Mesenchymal stem cell (in vitro differentiated cells and primary cell): ENCODE measurements at regions not wholly inside any gene's neighbourhood (a gene's known extent, or its start where the extent isn't known, plus 50 kb on each side); places are given as distances from the start of the nearest gene placed in this dataset. TPM values are rescaled to one million over a fixed set of nuclear protein-coding genes. Genes with fewer than 3 reads are reported as not detected.

Source experiments
- DNase-seq: peaks from one replicate; pipeline ENCODE4 v3.0.0-alpha.2; 2013
- H2AFZ ChIP-seq: one replicate; pipeline ENCODE4 v1.6.1; 2013; ENCODE audit warnings: low read depth, mild to moderate bottlenecking, control low read depth, inconsistent platforms, low read length, moderate library complexity
- H2AK5ac ChIP-seq: 2 replicates; pipeline ENCODE4 v1.6.1; 2013; ENCODE audit warnings: low read length, moderate library complexity, mild to moderate bottlenecking, inconsistent platforms; ENCODE audit not compliant: severe bottlenecking
- H2BK120ac ChIP-seq: one replicate; pipeline ENCODE4 v1.6.1; 2013; ENCODE audit warnings: low read depth, mild to moderate bottlenecking, inconsistent platforms, low read length, moderate library complexity
- H2BK12ac ChIP-seq, 2 experiments: one replicate each; pipeline ENCODE4 v1.6.1; 2013; ENCODE audit warnings: inconsistent platforms in 2 of 2, low read length in 2 of 2, mild to moderate bottlenecking in 2 of 2, moderate library complexity in 2 of 2, control low read depth in 1 of 2
- H2BK15ac ChIP-seq: one replicate; pipeline ENCODE4 v1.6.1; 2013; ENCODE audit warnings: mild to moderate bottlenecking, low read depth, inconsistent platforms; ENCODE audit not compliant: poor library complexity, severe bottlenecking
- H2BK5ac ChIP-seq: 2 replicates; pipeline ENCODE4 v1.6.1; 2013; ENCODE audit warnings: low read depth, mild to moderate bottlenecking, low read length, control low read depth, inconsistent platforms; ENCODE audit not compliant: poor library complexity, severe bottlenecking
- H3K14ac ChIP-seq, 2 experiments: one replicate each; pipeline ENCODE4 v1.6.1; 2013; ENCODE audit warnings: inconsistent platforms in 2 of 2, low read length in 2 of 2, control low read depth in 1 of 2, mild to moderate bottlenecking in 1 of 2, moderate library complexity in 1 of 2
- H3K18ac ChIP-seq, 2 experiments: one replicate each; pipeline ENCODE4 v1.6.1; 2013; ENCODE audit warnings: inconsistent platforms in 2 of 2, low read length in 2 of 2, control low read depth in 1 of 2, low read depth in 1 of 2, mild to moderate bottlenecking in 1 of 2
- H3K23ac ChIP-seq, 2 experiments: one replicate each; pipeline ENCODE4 v1.6.1; 2013; ENCODE audit warnings: inconsistent platforms in 2 of 2, low read length in 2 of 2, mild to moderate bottlenecking in 2 of 2, moderate library complexity in 2 of 2, control low read depth in 1 of 2
- H3K27ac ChIP-seq: 2 replicates; pipeline ENCODE4 v1.5.1; 2013; ENCODE audit warnings: mild to moderate bottlenecking, moderate library complexity, low read length, control low read depth, inconsistent platforms; ENCODE audit not compliant: poor library complexity, severe bottlenecking
- H3K27me3 ChIP-seq, 2 experiments: 2 replicates each; pipeline versions ENCODE4 v1.6.1 to v1.7.0; 2013; ENCODE audit warnings: low read length in 2 of 2, mild to moderate bottlenecking in 2 of 2, moderate library complexity in 2 of 2, control low read depth in 1 of 2, inconsistent platforms in 1 of 2; ENCODE audit not compliant: control insufficient read depth in 1 of 2, insufficient read depth in 1 of 2
- H3K36me3 ChIP-seq, 2 experiments: 2 replicates each; pipeline versions ENCODE4 v1.6.1 to v1.7.0; 2013; ENCODE audit warnings: low read length in 2 of 2, control low read depth in 1 of 2, inconsistent platforms in 1 of 2, low read depth in 1 of 2, mild to moderate bottlenecking in 1 of 2; ENCODE audit not compliant: insufficient read depth in 2 of 2, control insufficient read depth in 1 of 2
- H3K4ac ChIP-seq, 2 experiments: one replicate each; pipeline ENCODE4 v1.6.1; 2013; ENCODE audit warnings: inconsistent platforms in 2 of 2, low read length in 2 of 2, mild to moderate bottlenecking in 2 of 2, moderate library complexity in 2 of 2, control low read depth in 1 of 2, low read depth in 1 of 2
- H3K4me1 ChIP-seq: 2 replicates; pipeline ENCODE4 v1.6.1; 2013; ENCODE audit warnings: low read depth, low read length, control low read depth; ENCODE audit not compliant: control insufficient read depth, insufficient read depth
- H3K4me2 ChIP-seq: 2 replicates; pipeline ENCODE4 v1.6.1; 2013; ENCODE audit warnings: low read length, mild to moderate bottlenecking, inconsistent platforms; ENCODE audit not compliant: poor library complexity, severe bottlenecking
- H3K4me3 ChIP-seq, 2 experiments: 2 replicates each; pipeline versions ENCODE4 v1.5.1 to v1.7.0; 2013; ENCODE audit warnings: low read length in 2 of 2, mild to moderate bottlenecking in 2 of 2, control low read depth in 1 of 2, low read depth in 1 of 2; ENCODE audit not compliant: insufficient read depth in 1 of 2
- H3K79me1 ChIP-seq: replicated peaks from 2 replicates; pipeline ENCODE4 v1.6.1; 2013; ENCODE audit warnings: mild to moderate bottlenecking, control low read depth, low read length, inconsistent platforms; ENCODE audit not compliant: poor library complexity, severe bottlenecking
- H3K9ac ChIP-seq: 2 replicates; pipeline ENCODE4 v1.7.0; 2013; ENCODE audit warnings: mild to moderate bottlenecking, low read length, moderate library complexity
- H3K9me3 ChIP-seq: 2 replicates; pipeline ENCODE4 v1.7.0; 2013; ENCODE audit warnings: mild to moderate bottlenecking, low read length; ENCODE audit not compliant: control insufficient read depth
- H4K8ac ChIP-seq: one replicate; pipeline ENCODE4 v1.6.1; 2013; ENCODE audit warnings: inconsistent platforms, mild to moderate bottlenecking, low read length, moderate library complexity
- H4K91ac ChIP-seq: one replicate; pipeline ENCODE4 v1.6.1; 2013; ENCODE audit warnings: mild to moderate bottlenecking, low read length, inconsistent platforms
- WGBS: methylation state at CpG from one replicate; pipeline ENCODE4 v1.1.7; 2013; ENCODE audit warnings: mixed read lengths; 5-methylcytosine and 5-hydroxymethylcytosine counted together
- small RNA-seq: library from polyadenylated mRNA; stranded (forward); fragments of <200 nt; extraction: miRNeasy Mini kit (QIAGEN cat#:217004); gene quantifications from one replicate; pipeline ENCODE3, GENCODE V24; 2013; ENCODE audit warnings: low read depth

- Histone ChIP-seq H4K8ac (no peak overlapping the region), H3K4me3 (no peak overlapping the region), H2BK5ac (no peak overlapping the region), H3K36me3 (no peaks in the 10 kb centered on the region), H3K27me3 (no peaks in the 10 kb centered on the region), H3K18ac (no peak overlapping the region), H3K4ac (no peak overlapping the region), H2AK5ac (no peak overlapping the region), H2BK15ac (no peak overlapping the region), H3K9ac (no peak overlapping the region), H2AFZ (no peak overlapping the region), H3K23ac (no peak overlapping the region), H3K9me3 (no peaks in the 10 kb centered on the region), H2BK120ac (no peak overlapping the region), H3K4me2 (no peak overlapping the region), H4K91ac (no peak overlapping the region), H3K27ac (no peak overlapping the region), H3K4me1 (no peaks in the 10 kb centered on the region), H3K79me1 (no peaks in the 10 kb centered on the region), H3K14ac (no peak overlapping the region), H2BK12ac (no peak overlapping the region)
- no peak for DNase-seq
- WGBS, result 0% methylated on average over 1 of the region's 2 CpGs
Observed at GRCh38 chr5:24712947-24713346, 68.2 kb upstream of the CDH10 start.

GRCh38 chr5:24712047-24712446 lies 67.3 kb upstream of the CDH10 start:
- 100% methylated on average over 1 of the region's 1 CpG for WGBS

GRCh38 chr5:24703934-24704333 lies 59.2 kb upstream of the CDH10 start:
- H2AK5ac ChIP-seq, result no peak overlapping the region
- no peak overlapping the region for H2BK5ac ChIP-seq
- H3K4me2 ChIP-seq, result no peak overlapping the region
- no peaks in the 10 kb centered on the region for H3K36me3 ChIP-seq
- no peaks in the 10 kb centered on the region for H3K4me1 ChIP-seq
- no peaks in the 10 kb centered on the region for H3K27me3 ChIP-seq
- no peak overlapping the region for H4K8ac ChIP-seq
- H3K4ac ChIP-seq, result no peak overlapping the region
- H3K9me3 ChIP-seq, result peaks cover 7% of the 10 kb centered on the region
- H3K23ac ChIP-seq, result no peak overlapping the region
- no peak overlapping the region for H2BK15ac ChIP-seq
- no peak overlapping the region for H3K9ac ChIP-seq
- H3K79me1 ChIP-seq, result no peaks in the 10 kb centered on the region
- no peak overlapping the region for H3K18ac ChIP-seq
- H3K4me3 ChIP-seq, result no peak overlapping the region
- no peak for DNase-seq
- H2AFZ ChIP-seq, result no peak overlapping the region
- H2BK120ac ChIP-seq, result no peak overlapping the region
- H3K14ac ChIP-seq, result no peak overlapping the region
- no peak overlapping the region for H4K91ac ChIP-seq
- no peak overlapping the region for H2BK12ac ChIP-seq
- H3K27ac ChIP-seq, result no peak overlapping the region

More at GRCh38 chr5:24712047-24712446, 67.3 kb upstream of the CDH10 start:
- H2BK120ac ChIP-seq, result no peak overlapping the region
- no peak overlapping the region for H2AK5ac ChIP-seq
- no peak overlapping the region for H3K14ac ChIP-seq
- no peak overlapping the region for H2BK5ac ChIP-seq
- no peak overlapping the region for H4K8ac ChIP-seq
- H3K4me3 ChIP-seq, result no peak overlapping the region
- no peak overlapping the region for H3K23ac ChIP-seq
- H3K27me3 ChIP-seq, result no peaks in the 10 kb centered on the region
- DNase-seq, result no peak
- H4K91ac ChIP-seq, result no peak overlapping the region
- no peaks in the 10 kb centered on the region for H3K36me3 ChIP-seq
- no peak overlapping the region for H3K4ac ChIP-seq
- H3K27ac ChIP-seq, result no peak overlapping the region
- H3K9ac ChIP-seq, result no peak overlapping the region
- no peaks in the 10 kb centered on the region for H3K4me1 ChIP-seq
- H2AFZ ChIP-seq, result no peak overlapping the region
- H2BK12ac ChIP-seq, result no peak overlapping the region
- H2BK15ac ChIP-seq, result no peak overlapping the region
- H3K79me1 ChIP-seq, result no peaks in the 10 kb centered on the region
- H3K9me3 ChIP-seq, result no peaks in the 10 kb centered on the region
- H3K4me2 ChIP-seq, result no peak overlapping the region
- no peak overlapping the region for H3K18ac ChIP-seq

Small RNA genes in the stretch of these regions (small RNA-seq; reads per million reads assigned to genes)
- not detected for gene AC022140.2
- gene AC106754.2, result not detected
- not detected for gene BTG4P1
- not detected for gene RF00019
- gene RF00070, result not detected
- gene RNU6-374P, result not detected
